SK-N-SH treated with all-trans-retinoic acid at 6 μM for 48 hours (cell line): ENCODE measurements at regions not wholly inside any gene's neighbourhood (a gene's known extent, or its start where the extent isn't known, plus 50 kb on each side); places are given as distances from the start of the nearest gene placed in this dataset.

Experiments used
- ATAC-seq: fragments of 200-7000 bp; cut with Tn5 transposase; 3 replicates; pipeline ENCODE4 v1.9.1; 2020; ENCODE audit warnings: mild to moderate bottlenecking, moderate library complexity
- BACH2 ChIP-seq: fragments of 250-450 bp; sonication (Bioruptor Pico); IDR thresholded peaks from 2 replicates; pipeline ENCODE4 v1.9.0; 2021; ENCODE audit warnings: mild to moderate bottlenecking, borderline replicate concordance
- CSDC2 ChIP-seq: fragments of 250-450 bp; sonication (Bioruptor Pico); IDR thresholded peaks from 2 replicates; pipeline ENCODE4 v1.5.0; 2020; ENCODE audit warnings: mild to moderate bottlenecking, moderate library complexity
- ESRRG ChIP-seq: fragments of 250-450 bp; sonication (Bioruptor Pico); IDR thresholded peaks from 2 replicates; pipeline ENCODE4 v1.6.1; 2021; ENCODE audit warnings: mild to moderate bottlenecking
- GLIS3 ChIP-seq: fragments of 250-450 bp; sonication (Bioruptor Pico); IDR thresholded peaks from 2 replicates; pipeline ENCODE4 v1.5.0; 2020; ENCODE audit warnings: mild to moderate bottlenecking, moderate library complexity
- ISL1 ChIP-seq: fragments of 250-450 bp; sonication (Bioruptor Pico); IDR thresholded peaks from 2 replicates; pipeline ENCODE4 v2.1.2; 2022; ENCODE audit warnings: mild to moderate bottlenecking, moderate library complexity
- OSR1 ChIP-seq: fragments of 250-450 bp; sonication (Bioruptor Pico); IDR thresholded peaks from 2 replicates; pipeline ENCODE4 v1.8.0; 2022; ENCODE audit warnings: moderate library complexity, mild to moderate bottlenecking, inconsistent platforms
- PPARA ChIP-seq: fragments of 250-450 bp; sonication (Bioruptor Pico); IDR thresholded peaks from 2 replicates; pipeline ENCODE4 v1.5.0; 2020; ENCODE audit warnings: mild to moderate bottlenecking, borderline replicate concordance
- TCF4 ChIP-seq: fragments of 250-450 bp; sonication (Bioruptor Pico); IDR thresholded peaks from 2 replicates; pipeline ENCODE4 v1.8.0; 2021; ENCODE audit warnings: mild to moderate bottlenecking, moderate library complexity, borderline replicate concordance
- TOX ChIP-seq: fragments of 250-450 bp; sonication (Bioruptor Pico); IDR thresholded peaks from 2 replicates; pipeline ENCODE4 v1.8.0; 2021; ENCODE audit warnings: mild to moderate bottlenecking, moderate library complexity, borderline replicate concordance
- ZC3H10 ChIP-seq: fragments of 250-450 bp; sonication (Bioruptor Pico); IDR thresholded peaks from 2 replicates; pipeline ENCODE4 v1.5.1; 2021; ENCODE audit warnings: mild to moderate bottlenecking, moderate library complexity
- ZFP3 ChIP-seq: fragments of 250-450 bp; sonication (Bioruptor Pico); IDR thresholded peaks from 2 replicates; pipeline ENCODE4 v1.5.0; 2020; ENCODE audit warnings: mild to moderate bottlenecking, moderate library complexity
- ZFP30 ChIP-seq: fragments of 450-650 bp; formaldehyde crosslinking; IDR thresholded peaks from 2 replicates; pipeline ENCODE4 v1.5.0; 2022; ENCODE audit warnings: mild to moderate bottlenecking, moderate library complexity
- ZNF565 ChIP-seq: fragments of 450-650 bp; formaldehyde crosslinking; conservative IDR thresholded peaks from 2 replicates; pipeline ENCODE4 v1.5.0; 2020; ENCODE audit warnings: low read depth, mild to moderate bottlenecking, moderate library complexity
- ZNF70 ChIP-seq: fragments of 450-650 bp; formaldehyde crosslinking; IDR thresholded peaks from 2 replicates; pipeline ENCODE4 v1.5.0; 2020; ENCODE audit warnings: mild to moderate bottlenecking, moderate library complexity
- ZNF8 ChIP-seq: fragments of 450-650 bp; formaldehyde crosslinking; IDR thresholded peaks from 2 replicates; pipeline ENCODE4 v1.5.0; 2020; ENCODE audit warnings: mild to moderate bottlenecking, moderate library complexity
- TF ChIP-seq, protein P1 (sequence below): fragments of 250-450 bp; sonication (Bioruptor Pico); IDR thresholded peaks from 2 replicates; pipeline ENCODE4 v1.8.0; 2020; ENCODE audit warnings: mild to moderate bottlenecking, moderate library complexity, borderline replicate concordance
- TF ChIP-seq, protein P2 (sequence below): fragments of 250-450 bp; sonication (Bioruptor Pico); IDR thresholded peaks from 2 replicates; pipeline ENCODE4 v1.5.1; 2020; ENCODE audit warnings: low read depth, mild to moderate bottlenecking, moderate library complexity
- TF ChIP-seq, protein P3 (sequence below): fragments of 250-450 bp; sonication (Bioruptor Pico); IDR thresholded peaks from 2 replicates; pipeline ENCODE4 v1.8.0; 2021; ENCODE audit warnings: low read depth, mild to moderate bottlenecking, moderate library complexity, borderline replicate concordance
- TF ChIP-seq, protein P4 (sequence below): fragments of 250-450 bp; sonication (Bioruptor Pico); IDR thresholded peaks from 2 replicates; pipeline ENCODE4 v1.5.0; 2020; ENCODE audit warnings: mild to moderate bottlenecking, moderate library complexity
- TF ChIP-seq, protein P5 (sequence below): fragments of 250-450 bp; sonication (Bioruptor Pico); IDR thresholded peaks from 2 replicates; pipeline ENCODE4 v1.5.1; 2021; ENCODE audit warnings: mild to moderate bottlenecking, moderate library complexity

DNA sequence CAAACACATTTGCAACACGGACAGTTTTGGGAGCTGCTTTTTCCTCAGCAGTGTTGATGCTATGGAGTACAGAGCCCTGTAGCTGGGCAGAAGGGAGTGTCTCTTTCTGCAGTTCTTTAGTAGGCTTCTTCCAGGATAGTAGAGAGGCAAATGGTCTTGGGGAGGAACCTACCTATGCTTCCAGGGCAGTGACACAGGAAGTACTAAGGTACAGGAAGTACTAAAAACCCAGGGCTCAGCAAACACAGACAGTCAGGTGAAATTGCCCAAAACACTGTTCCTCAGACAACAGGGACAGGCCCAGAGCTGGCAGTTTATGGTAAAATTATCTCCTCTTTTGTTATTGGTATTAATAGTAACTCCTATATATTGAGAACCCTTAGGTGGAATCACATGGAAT is 217.6 kb downstream of the TTC8 start:
- ATAC-seq: no peak

DNA sequence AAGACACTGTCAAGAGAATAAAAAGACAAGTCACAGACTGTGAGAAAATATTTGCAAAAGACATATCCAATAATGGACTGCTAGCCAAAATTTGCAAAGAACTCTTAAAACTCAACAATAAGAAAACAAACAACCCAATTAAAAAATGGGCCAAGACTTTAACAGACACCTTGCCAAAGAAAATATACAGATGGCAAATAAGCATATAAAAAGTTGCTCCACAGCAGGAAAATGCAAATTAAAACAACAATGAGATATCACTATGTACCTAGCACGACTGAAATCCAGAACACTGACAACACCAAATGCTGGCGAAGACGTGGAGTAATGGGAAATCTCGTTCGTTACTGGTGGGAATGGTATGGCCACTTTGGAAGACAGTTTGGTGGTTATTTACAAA is 228.9 kb downstream of the TTC8 start:
- ATAC-seq: no peak
- no peak for TF ChIP-seq ZC3H10 (CRISPR knock-in tag)
- no peak for TF ChIP-seq ZNF70 (CRISPR knock-in tag)
- TF ChIP-seq, all 23 proteins: peak for 0

More for the DNA sequence above, 217.6 kb downstream of the TTC8 start:
- TF ChIP-seq PPARA (CRISPR knock-in tag) (no peak), ZNF70 (CRISPR knock-in tag) (no peak), BACH2 (no peak)
- TF ChIP-seq, protein P1, sequence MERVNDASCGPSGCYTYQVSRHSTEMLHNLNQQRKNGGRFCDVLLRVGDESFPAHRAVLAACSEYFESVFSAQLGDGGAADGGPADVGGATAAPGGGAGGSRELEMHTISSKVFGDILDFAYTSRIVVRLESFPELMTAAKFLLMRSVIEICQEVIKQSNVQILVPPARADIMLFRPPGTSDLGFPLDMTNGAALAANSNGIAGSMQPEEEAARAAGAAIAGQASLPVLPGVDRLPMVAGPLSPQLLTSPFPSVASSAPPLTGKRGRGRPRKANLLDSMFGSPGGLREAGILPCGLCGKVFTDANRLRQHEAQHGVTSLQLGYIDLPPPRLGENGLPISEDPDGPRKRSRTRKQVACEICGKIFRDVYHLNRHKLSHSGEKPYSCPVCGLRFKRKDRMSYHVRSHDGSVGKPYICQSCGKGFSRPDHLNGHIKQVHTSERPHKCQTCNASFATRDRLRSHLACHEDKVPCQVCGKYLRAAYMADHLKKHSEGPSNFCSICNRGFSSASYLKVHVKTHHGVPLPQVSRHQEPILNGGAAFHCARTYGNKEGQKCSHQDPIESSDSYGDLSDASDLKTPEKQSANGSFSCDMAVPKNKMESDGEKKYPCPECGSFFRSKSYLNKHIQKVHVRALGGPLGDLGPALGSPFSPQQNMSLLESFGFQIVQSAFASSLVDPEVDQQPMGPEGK: no peak

DNA sequence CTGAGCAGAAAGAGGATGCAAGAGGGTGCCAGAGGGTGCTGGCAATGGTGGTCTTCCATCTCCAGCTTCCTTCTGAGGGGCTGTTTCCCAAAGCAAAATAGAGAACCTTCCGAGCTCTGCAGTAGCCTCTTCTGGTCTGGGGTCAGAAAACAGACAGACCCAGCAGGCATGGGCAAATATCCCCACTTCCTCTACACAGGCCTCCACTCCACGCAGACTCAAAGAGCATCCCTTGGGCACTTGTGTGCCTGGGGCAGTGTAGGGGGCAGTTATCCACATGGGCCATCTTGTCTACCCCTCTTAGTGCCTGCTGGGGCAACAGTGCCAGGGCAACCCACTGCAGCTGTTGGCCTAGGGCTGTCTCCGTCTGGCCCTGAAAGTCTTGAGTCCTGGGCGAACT is 231.9 kb downstream of the TTC8 start:
- no peak for ATAC-seq

DNA sequence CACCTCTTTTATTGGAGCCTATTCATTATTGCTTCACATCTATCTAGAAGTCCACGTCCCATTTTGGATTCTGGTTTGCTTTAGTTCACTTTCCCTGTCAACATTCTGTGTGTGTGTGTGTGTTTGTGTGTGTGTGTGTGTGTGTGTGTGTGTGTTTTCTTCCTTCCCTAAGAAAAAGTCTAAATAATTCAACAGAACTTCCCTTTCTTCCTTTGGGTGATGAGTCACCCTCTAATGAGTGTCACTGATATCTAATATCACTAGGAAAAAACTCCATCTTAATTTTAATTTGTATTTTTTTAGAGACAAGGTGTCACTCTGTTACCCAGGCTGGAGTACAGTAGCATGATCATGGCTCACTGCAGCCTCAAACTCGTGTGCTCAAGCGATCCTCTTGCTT is 234.2 kb downstream of the TTC8 start:
- no peak for ATAC-seq
- no peak for TF ChIP-seq TCF4
- no peak for TF ChIP-seq TOX (CRISPR knock-in tag)
- no peak for TF ChIP-seq PPARA (CRISPR knock-in tag)
- TF ChIP-seq, protein P1: no peak
- no peak for TF ChIP-seq GLIS3 (CRISPR knock-in tag)
- TF ChIP-seq BACH2: no peak
- TF ChIP-seq, protein P2, sequence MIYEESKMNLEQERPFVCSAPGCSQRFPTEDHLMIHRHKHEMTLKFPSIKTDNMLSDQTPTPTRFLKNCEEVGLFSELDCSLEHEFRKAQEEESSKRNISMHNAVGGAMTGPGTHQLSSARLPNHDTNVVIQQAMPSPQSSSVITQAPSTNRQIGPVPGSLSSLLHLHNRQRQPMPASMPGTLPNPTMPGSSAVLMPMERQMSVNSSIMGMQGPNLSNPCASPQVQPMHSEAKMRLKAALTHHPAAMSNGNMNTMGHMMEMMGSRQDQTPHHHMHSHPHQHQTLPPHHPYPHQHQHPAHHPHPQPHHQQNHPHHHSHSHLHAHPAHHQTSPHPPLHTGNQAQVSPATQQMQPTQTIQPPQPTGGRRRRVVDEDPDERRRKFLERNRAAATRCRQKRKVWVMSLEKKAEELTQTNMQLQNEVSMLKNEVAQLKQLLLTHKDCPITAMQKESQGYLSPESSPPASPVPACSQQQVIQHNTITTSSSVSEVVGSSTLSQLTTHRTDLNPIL (CRISPR knock-in tag): no peak
- TF ChIP-seq ESRRG (CRISPR knock-in tag): no peak
- TF ChIP-seq, protein P3, sequence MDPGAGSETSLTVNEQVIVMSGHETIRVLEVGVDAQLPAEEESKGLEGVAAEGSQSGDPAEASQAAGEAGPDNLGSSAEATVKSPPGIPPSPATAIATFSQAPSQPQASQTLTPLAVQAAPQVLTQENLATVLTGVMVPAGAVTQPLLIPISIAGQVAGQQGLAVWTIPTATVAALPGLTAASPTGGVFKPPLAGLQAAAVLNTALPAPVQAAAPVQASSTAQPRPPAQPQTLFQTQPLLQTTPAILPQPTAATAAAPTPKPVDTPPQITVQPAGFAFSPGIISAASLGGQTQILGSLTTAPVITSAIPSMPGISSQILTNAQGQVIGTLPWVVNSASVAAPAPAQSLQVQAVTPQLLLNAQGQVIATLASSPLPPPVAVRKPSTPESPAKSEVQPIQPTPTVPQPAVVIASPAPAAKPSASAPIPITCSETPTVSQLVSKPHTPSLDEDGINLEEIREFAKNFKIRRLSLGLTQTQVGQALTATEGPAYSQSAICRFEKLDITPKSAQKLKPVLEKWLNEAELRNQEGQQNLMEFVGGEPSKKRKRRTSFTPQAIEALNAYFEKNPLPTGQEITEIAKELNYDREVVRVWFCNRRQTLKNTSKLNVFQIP (CRISPR knock-in tag): no peak
- TF ChIP-seq, protein P4, sequence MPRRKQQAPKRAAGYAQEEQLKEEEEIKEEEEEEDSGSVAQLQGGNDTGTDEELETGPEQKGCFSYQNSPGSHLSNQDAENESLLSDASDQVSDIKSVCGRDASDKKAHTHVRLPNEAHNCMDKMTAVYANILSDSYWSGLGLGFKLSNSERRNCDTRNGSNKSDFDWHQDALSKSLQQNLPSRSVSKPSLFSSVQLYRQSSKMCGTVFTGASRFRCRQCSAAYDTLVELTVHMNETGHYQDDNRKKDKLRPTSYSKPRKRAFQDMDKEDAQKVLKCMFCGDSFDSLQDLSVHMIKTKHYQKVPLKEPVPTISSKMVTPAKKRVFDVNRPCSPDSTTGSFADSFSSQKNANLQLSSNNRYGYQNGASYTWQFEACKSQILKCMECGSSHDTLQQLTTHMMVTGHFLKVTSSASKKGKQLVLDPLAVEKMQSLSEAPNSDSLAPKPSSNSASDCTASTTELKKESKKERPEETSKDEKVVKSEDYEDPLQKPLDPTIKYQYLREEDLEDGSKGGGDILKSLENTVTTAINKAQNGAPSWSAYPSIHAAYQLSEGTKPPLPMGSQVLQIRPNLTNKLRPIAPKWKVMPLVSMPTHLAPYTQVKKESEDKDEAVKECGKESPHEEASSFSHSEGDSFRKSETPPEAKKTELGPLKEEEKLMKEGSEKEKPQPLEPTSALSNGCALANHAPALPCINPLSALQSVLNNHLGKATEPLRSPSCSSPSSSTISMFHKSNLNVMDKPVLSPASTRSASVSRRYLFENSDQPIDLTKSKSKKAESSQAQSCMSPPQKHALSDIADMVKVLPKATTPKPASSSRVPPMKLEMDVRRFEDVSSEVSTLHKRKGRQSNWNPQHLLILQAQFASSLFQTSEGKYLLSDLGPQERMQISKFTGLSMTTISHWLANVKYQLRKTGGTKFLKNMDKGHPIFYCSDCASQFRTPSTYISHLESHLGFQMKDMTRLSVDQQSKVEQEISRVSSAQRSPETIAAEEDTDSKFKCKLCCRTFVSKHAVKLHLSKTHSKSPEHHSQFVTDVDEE (CRISPR knock-in tag): no peak
- TF ChIP-seq ZNF565: no peak
- no peak for TF ChIP-seq ZFP3 (CRISPR knock-in tag)
- no peak for TF ChIP-seq ZFP30 (CRISPR knock-in tag)
- TF ChIP-seq ISL1 (CRISPR knock-in tag): no peak
- TF ChIP-seq ZNF70 (CRISPR knock-in tag): no peak
- TF ChIP-seq CSDC2 (CRISPR knock-in tag): no peak
- TF ChIP-seq, protein P5, sequence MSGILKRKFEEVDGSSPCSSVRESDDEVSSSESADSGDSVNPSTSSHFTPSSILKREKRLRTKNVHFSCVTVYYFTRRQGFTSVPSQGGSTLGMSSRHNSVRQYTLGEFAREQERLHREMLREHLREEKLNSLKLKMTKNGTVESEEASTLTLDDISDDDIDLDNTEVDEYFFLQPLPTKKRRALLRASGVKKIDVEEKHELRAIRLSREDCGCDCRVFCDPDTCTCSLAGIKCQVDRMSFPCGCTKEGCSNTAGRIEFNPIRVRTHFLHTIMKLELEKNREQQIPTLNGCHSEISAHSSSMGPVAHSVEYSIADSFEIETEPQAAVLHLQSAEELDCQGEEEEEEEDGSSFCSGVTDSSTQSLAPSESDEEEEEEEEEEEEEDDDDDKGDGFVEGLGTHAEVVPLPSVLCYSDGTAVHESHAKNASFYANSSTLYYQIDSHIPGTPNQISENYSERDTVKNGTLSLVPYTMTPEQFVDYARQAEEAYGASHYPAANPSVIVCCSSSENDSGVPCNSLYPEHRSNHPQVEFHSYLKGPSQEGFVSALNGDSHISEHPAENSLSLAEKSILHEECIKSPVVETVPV (CRISPR knock-in tag): no peak
- TF ChIP-seq, all 23 proteins: peak for 0

More for the DNA sequence above, 231.9 kb downstream of the TTC8 start:
- TF ChIP-seq ZNF8 (no peak), ZFP3 (CRISPR knock-in tag) (no peak), ZNF565 (no peak), OSR1 (no peak), ESRRG (CRISPR knock-in tag) (no peak), GLIS3 (CRISPR knock-in tag) (no peak), PPARA (CRISPR knock-in tag) (no peak), BACH2 (no peak)
- TF ChIP-seq, protein P1: no peak
